GM21619 (cell line): ENCODE measurements at regions not wholly inside any gene's neighbourhood (a gene's known extent, or its start where the extent isn't known, plus 50 kb on each side); places are given as distances from the start of the nearest gene placed in this dataset.

Experiments
- ATAC-seq: cut with Tn5 transposase; IDR thresholded peaks from one replicate; pipeline ENCODE4 v1.9.1; 2021; ENCODE audit not compliant: unreplicated experiment

DNA sequence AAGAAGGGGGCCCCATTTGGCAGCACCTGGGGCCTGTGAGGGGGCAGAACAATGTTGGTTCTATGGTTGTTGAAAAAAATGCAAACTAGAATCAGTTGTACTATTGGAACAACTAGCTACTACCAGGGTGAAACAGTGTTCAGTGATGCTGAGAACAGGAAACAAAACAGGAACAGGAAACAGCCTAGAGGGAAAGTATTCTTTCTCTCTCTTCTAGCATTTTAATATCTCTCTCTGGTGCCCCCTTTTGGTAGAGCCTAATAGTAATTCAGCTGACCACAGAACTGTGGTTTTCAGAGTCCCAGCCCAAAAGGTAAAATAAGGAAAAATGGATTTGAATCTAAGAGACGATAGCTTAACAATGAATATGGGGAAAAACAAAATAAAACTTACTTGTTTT lies 138.0 kb upstream of the KCNN2 start:
- ATAC-seq, result peak; percentile 84

DNA sequence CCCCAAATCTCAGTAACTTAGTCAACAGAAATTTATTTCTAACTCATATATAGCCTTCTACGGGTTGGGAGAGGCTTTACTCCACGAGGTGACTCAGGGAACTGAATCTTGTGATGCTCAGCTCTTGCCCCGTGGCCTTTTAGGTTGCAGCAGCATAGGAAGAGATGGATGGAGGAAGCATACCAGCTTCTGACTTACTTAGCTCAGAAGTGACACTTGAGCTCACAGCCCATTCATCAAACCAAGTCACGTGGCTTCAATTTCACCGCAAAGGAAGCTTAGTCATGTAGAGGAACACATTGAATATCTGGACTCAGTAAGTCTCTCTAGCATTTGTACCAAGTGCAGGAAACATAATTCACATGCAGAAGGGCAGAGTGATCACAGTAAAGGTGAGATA lies 124.1 kb upstream of the KCNN2 start:
- ATAC-seq, result no peak

DNA sequence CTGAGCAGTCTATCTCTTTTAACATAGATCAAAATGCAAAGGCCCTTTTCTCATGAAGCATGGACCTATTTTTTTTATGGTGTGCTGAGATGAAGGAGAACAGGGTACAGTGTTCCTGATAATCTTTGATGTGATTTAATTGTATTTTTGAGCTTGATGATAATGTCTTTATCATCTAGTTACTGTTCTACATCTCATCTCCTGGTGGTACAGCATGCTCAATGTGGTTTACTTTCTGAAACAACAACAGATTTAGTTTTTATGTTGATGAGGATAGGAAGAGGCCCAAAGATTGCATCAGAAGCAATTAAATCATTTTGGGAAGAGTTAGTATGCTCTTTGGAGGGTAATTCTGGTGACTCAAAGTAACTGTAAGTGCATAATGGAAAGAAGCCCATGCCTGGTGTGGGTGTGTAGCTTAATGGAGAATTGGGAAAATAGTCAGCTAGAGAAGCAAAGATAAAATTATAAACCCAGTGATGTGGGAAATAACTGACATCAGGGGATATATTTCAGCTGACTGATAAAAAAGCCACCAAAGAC lies 123.0 kb upstream of the KCNN2 start:
- ATAC-seq, result no peak

DNA sequence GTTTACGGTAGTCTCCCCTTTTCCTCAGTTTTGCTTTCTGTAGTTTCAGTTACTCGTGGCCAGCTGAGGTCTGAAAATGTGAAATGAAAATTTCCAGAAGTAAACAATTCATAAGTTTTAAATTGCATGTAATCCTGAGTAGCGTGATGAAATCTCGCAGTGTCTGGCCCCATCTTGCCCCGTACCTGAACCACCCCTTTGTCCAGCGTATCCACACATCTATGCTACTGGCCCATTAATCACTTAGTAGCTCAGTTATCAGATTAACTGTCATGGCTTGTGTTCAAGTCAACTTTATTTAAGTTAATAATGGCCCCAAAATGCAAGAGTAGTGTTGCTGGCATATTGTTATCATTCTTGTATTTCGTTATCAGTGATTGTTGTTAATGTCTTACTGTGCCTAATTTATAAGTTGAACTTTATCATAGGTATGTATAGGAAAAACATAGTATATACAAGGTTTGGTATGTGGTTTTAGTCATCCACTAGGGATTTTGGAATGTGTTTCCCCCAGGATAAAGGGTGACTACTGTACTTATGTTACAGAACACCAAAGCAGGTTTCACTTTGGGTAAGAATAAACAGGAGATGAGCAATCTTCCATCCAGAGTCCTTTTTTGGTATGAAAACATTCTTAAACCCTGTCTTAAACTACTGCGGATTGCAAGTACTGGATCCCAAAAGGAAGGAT lies 118.4 kb upstream of the KCNN2 start:
- no peak for ATAC-seq

DNA sequence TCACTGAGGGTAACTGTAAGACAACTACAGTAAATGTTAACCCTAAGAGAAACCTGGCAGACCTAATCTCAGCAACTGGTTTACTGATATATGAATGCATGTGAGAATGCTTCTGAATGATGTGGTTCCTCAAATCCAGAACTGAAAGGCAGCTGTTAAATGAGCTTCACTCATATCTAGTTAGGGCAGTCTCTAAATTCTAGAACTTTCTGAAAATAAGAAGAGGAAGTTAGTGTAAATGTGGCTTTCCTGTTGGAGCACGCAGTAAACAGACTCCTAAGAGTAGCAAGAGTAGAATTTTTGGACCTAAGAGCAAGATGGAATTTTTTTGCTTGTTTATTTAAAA lies 117.9 kb upstream of the KCNN2 start:
- ATAC-seq, result no peak

DNA sequence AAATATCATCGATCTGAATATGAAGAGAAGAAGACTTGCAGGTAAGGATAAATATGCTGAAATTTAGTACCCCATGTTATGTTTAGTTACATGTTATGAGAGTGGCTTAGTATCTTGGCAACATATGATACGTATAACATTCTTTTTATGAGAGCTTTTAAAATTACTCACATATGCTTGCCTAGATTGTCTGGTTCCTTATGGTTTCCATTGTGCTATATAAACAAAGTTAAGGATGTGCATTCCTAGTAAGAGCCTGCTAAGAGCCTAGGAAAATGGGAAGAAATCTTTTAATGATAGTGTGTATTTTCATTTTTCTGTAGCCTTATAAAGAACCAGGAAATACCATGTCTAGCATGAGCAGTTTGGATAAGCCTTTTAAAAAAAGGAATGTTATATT lies 112.0 kb upstream of the KCNN2 start:
- ATAC-seq, result no peak

DNA sequence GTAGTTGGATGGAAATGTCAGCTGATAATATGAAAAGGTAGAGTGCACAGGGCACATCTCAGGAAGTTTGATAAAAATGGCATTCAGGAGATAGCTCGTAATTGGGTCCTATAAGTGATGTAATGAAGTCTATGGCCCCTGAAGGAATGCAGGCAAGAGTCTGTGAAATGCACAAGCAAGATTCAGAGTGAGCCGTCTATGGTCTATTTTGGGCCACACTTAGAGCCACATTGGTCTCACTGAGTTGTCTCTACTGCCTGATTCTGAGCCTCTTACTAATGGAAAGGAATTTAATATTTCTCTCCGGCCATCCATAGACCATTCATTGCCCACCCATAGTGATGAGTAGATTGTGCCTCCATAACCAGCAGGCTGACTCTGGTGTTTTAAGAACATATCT lies 111.3 kb upstream of the KCNN2 start:
- ATAC-seq, result no peak

DNA sequence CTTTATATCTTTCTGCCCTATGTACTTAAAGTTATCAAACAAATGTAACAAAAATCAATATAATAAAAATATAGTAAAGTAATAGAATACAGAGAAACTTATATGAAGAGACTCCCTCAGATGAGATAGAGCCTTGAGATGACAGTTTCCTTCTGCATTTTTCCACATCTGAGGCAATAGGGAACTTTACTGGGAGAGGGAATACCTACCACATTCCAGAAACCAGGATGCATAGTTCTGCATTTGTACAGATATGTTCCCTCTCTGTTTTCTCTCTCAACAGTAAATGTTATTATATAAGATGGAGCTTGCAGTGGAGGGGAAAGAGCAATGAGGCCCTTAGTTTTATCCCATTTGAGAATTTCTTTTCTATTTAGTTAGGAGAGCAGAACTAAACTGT lies 109.6 kb upstream of the KCNN2 start:
- ATAC-seq, result no peak

DNA sequence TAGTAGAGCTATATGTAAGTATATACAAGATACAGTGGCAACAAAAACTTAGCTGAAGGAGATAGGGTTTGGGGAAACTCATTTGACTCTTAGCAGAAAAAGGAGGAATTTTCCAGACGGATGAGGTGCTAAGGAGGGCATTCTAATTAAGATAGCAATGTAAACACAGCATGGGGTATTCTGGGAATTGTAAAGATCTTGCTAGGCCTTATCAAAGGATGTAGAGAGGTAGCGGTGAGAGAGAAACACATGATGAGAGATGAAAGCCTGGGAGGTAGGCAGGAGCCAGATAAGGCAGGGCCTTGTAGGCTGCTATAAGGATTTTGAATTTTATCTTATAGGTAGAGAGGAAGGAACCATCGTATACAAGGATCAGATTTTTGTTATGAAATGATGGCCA lies 106.6 kb upstream of the KCNN2 start:
- no peak for ATAC-seq

DNA sequence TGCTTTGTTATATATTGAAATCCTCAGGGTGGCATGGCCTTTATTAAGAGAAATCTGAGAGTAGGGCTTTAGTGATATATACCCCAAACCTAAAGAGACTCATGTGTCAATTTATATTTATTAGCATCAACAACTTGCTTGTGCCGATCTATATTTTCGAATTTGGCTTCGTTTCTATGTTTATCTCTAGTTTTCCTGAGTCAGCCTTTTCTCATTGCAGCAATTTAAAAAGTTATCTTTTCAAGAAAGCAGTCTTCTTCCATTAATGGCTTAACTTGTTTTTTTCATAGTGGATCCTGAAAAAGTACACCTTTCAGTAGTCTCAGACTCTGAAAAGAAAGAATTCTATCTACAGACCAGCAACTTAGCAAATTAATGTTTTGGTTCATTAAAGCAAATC lies 99.9 kb upstream of the KCNN2 start:
- no peak for ATAC-seq

DNA sequence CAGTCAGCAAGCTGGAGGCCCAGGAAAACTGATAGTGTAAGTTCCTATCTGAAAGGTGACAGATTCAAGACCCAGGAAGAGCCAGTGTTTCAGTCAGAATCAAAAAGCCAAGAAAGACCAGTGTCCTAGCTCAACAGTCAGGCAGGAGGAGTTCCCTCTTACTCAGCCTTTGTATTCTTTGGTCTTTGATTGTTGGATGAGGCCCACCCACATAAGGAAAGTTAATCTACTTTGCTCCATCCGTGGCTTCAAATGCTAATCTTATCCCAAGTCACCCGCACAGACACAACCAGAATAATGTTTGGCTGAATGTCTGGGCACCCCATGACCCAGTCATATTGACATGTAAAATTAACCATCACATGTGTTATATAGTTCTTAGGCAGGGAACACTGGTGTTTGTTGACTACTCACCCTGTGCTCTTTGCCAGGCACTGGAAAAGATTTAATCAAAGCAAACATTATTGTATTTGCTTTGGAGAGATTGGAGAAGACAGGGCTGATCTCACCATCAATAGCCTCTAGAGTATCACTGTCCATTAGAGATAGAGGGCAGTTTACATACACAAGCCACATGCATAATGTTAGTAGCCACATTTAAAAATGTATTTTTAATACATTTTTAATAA lies 96.3 kb upstream of the KCNN2 start:
- no peak for ATAC-seq

DNA sequence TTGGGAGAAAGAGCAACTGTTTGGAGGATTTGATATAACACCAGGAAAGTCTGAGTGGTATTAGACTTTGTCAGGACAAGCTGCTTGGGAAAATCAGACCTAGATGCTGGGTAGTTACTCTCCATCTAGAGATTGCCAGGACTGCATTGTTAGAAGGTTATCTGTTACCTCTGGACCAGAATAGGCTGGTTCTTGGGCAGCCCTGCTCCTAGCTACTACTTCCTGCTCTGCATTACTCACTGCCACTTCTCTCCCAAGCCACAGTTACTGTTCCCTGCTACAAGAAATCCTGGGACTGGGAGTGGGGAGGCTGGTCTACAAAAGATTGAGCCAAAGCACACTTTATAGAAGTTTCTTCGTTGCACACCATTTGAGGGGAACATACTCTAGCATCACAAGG lies 95.5 kb upstream of the KCNN2 start:
- ATAC-seq, result no peak

DNA sequence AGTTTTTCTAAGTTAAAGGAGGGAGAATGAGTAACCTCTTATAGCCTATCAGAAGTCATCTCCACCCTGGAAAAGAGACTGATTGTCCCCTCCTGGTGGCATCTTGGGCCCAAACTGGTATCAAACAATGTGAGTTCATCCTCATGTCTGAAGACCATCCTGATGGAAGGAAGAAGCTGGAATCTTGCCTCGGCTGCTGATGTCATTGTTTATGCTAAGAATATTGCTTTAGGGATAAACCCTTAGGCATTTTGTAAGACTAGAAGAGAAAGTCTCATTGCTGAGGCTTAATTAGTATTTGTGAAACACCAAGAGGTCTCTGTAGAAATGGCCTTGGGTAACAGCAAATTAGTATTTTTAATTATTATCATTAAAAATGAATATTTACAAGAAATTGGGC lies 65.7 kb upstream of the KCNN2 start:
- ATAC-seq, result no peak

DNA sequence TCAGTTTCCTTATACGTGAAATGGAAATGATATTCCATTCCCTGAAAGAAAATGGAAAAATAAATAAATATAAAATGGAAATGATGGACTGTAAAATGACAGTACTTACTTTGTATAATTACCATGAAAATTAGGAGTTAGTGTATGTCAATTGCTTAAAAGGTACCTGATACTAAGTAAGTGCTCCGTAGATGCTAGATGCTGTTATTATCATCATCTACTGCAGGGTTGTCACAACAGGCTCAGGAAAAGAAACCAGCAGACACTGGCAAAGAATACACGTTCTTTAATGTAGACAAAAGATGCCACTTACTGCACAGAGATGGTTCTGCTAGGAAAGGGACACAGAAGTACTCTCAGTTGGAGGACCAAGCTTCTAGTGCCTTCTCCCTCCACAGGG lies 64.0 kb upstream of the KCNN2 start:
- ATAC-seq, result no peak

DNA sequence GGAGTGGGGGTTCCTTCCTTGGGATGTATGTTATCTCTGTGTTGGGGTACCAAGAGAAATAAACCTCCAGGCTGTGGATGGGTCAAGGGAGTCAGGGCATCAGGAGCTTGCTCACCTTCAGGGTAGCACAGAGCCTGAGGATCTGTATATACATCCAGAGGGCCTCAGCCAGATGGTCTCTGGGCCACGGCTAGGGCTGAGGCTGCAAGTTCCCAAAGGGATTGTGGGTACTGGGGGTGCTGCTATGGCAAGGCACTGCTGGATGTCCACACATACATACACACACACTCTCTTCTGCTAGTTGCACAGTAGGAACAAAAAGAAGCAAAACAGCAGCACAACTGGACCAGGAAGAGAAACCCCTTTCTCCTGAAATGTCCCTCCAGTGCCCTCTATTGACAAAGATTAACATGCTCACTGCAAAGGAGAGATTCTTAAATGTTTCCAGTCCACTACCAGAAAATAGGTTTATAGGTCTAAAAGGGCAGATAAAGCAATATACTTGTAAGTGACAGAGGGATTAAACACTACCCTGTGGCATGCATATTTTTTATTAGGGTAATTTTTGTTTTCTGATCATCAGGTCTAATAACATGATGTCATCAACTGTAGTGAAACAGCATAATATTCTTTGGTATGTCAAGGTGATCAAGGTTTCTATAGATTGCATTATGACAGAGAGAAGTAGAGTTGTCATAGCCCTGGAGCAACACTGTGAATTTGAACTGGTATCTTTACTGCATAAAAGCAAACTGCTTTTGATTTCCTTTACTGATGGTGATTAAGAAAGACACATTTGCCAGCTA lies 56.3 kb upstream of the KCNN2 start:
- ATAC-seq, result no peak

DNA sequence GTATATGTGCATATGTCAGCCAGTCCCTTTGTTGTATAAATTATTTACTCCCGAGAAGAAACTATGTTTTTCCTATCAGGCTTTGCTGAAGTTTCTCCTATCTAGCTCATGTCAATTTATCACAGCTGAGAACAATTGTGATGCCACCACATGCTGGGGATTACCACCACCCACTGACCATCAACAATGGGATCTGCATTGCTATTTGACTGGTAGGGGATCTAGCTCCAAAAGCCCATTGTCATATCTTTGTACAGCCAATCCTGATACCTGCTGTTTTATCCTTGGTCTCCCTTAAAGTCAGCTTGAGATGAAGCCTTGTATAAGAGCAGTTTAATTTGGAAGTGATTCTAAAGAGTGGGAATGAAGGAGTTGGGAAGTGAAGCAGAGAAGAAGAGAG lies 53.9 kb upstream of the KCNN2 start:
- no peak for ATAC-seq

DNA sequence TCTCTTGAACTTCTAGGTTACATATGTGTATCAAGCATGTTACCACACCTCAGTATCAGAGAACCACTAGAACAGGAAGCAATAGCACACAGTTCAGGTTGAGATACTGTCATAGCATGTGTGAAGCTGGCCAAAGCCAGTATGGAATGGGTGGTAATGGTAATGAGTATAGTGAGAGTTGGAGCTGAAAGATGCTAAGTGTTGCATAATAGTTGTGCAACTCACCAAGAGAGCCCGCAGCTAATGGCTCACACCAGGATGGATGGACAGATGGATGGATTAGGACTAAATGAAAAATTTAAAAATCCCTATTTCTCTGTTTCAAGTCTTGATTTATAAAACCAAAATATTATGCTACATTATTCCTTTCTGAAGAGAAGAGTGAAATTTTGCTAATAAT lies 53.4 kb upstream of the KCNN2 start:
- no peak for ATAC-seq

DNA sequence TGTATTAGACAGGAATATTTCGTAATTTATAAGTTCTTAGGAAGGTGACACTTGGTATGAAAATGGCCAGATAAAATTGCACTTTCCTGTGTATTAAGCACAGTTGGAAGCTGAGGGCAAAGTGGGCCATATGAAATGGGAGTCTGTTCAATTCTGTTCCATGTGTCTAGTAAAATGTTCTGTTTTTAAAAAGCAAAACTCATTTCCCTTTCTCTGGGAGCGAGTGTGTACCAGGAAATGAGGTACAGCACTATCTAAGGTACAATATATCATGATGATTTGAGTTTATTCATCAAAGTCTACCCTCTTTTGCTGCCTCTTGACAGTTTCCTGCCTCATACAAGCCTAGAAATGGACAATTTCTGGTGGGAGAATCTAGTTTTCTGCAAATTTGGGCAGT lies 51.2 kb upstream of the KCNN2 start:
- ATAC-seq, result no peak

DNA sequence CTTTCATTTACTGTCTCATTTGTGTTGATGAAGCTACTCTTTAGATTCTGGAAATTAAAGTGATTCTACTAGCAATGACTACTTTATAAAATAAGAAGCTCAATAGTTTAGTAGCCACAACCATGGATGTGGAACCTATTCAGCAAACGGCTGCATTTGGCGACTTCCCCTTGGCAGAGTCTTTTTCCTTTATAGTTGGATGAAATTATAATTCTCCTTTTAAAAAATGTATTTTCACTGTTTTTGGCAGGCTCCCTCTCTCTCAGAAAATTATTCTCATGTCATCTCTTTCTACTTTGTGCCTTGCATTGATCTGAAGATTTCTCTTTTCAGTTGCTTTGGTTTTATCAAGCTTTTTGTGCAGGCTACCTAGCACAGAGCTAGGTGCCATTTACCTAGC lies 50.6 kb upstream of the KCNN2 start:
- ATAC-seq, result no peak

DNA sequence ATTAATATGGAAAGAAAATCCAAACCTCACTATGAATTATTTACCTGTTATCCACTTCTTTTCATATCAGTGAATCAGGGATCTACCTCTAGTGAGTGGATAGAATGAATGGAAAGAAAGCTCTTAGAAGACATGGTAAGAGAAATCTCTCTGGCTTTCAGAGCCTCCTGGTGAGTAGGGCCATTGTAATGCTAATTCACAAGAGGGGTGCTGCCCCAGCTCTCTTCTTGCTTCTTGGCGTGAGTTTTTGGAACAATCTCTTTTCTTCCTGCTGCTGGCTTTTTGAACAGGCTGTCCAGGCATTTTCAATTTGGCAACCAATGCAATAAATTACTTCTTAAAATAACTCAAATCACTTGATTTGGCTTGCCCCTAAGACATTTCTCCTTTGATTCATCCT lies 49.9 kb upstream of the KCNN2 start:
- no peak for ATAC-seq
